ENCODE measurements at regions not wholly inside any gene's neighbourhood (a gene's known extent, or its start where the extent isn't known, plus 50 kb on each side); places are given as distances from the start of the nearest gene placed in this dataset.
A peak's percentile ranks its signal among the peaks of the same experiment; 100 is the strongest.

DNA sequence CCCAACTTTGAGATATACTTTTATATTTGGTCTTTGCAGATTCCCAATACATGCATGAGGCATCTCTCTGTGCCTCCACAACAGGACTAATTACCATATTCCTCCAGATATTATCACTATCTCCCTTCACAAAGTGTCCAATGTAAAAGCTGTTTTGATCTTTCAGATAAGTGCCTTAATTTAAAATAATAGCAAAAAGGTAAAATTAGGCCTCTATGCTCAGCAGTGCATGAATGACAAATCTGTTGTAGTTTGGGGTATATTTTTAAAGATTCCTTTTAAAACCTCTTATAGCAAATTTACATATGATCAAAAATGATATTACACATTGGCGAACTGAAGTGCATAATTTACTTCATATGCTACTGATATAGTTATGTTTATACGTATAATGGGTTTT lies 369.2 kb upstream of the CCNH start:
- DNase-seq, result no peak
- intact Hi-C loops (cut with DNase I), result loop anchor here (1.0 to 5.0 kb wide), 2 partner anchors 360 to 909 kb away; no protein-coding TSS in a partner anchor
- TF ChIP-seq, protein P1, sequence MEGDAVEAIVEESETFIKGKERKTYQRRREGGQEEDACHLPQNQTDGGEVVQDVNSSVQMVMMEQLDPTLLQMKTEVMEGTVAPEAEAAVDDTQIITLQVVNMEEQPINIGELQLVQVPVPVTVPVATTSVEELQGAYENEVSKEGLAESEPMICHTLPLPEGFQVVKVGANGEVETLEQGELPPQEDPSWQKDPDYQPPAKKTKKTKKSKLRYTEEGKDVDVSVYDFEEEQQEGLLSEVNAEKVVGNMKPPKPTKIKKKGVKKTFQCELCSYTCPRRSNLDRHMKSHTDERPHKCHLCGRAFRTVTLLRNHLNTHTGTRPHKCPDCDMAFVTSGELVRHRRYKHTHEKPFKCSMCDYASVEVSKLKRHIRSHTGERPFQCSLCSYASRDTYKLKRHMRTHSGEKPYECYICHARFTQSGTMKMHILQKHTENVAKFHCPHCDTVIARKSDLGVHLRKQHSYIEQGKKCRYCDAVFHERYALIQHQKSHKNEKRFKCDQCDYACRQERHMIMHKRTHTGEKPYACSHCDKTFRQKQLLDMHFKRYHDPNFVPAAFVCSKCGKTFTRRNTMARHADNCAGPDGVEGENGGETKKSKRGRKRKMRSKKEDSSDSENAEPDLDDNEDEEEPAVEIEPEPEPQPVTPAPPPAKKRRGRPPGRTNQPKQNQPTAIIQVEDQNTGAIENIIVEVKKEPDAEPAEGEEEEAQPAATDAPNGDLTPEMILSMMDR (IDR thresholded peaks at IDR 0.05), result no peak
- TF ChIP-seq POLR2A (IDR thresholded peaks at IDR 0.05) (no peak), EP300 (IDR thresholded peaks at IDR 0.05) (no peak), POLR2AphosphoS5 (IDR thresholded peaks at IDR 0.05) (no peak)
- peaks cover 0 to 32% (median 5%) of the 10 kb centered on the region in 3 donors for H3K27me3 ChIP-seq
- WGBS, 2 donors, result 91 to 92% methylated on average over 2 of the region's 2 CpGs
- no peaks in the 10 kb centered on the region for H3K36me3 ChIP-seq
- H3K4me3 ChIP-seq, result no peak overlapping the region
- H3K9me3 ChIP-seq, result no peaks in the 10 kb centered on the region
- H3K27ac ChIP-seq, result no peak overlapping the region
- no peaks in the 10 kb centered on the region for H3K4me1 ChIP-seq

DNA sequence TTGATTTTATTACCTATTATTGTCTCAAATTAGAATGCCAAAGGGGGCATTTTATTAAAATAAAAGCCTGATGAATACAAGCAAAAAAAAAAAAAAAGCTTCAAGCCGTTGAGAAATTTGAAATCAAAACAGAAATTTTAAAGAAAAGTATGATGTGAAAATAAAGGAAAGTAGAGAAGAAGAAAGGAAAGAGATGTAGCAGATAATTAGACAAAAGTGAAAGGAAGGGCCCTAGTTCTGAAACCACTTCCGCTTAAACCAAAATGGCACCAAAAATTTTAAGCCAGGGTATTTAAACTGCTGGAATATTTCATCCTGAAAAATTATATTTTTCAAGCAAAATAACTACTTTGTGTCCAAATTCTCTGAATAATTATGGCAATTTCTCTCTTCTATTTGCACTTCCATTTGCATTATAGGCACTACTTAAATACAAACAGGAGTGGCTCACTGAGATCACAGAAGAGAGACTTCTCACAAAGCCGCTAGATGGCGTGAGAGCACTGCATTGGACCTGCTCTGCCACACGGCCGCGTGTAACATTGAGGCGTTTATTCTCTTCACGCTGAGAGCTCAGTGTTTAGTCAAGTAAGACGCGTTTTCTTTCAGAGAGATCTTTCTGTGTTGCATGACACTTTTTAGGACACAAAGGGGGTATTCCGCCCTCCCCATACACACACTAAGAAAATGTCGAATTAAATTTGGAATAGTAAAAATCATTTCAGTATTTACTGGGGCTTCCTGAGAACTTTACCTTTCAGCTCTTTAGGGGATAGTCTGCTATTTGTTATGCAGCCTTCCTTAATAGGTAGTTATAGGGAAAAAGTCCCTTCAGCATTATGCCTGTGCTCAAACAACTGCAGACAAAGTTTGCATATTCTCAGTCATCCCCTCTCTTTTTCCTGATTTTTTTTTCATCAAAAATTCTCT lies 368.4 kb upstream of the CCNH start:
- no peak for TF ChIP-seq POLR2AphosphoS5 (IDR thresholded peaks at IDR 0.05)
- TF ChIP-seq EP300 (IDR thresholded peaks at IDR 0.05), result no peak
- TF ChIP-seq POLR2A (IDR thresholded peaks at IDR 0.05), result no peak
- TF ChIP-seq, protein P1 (IDR thresholded peaks at IDR 0.05), result peak; percentile 55 to 91 (median 78)
- H3K27ac ChIP-seq, result no peak overlapping the region
- 12% methylated on average over 13 of the region's 13 CpGs for WGBS, 2 donors
- no peaks in the 10 kb centered on the region for H3K4me1 ChIP-seq
- no peak overlapping the region for H3K4me3 ChIP-seq
- peak; percentile 86 for DNase-seq
- H3K36me3 ChIP-seq, result no peaks in the 10 kb centered on the region
- no peaks in the 10 kb centered on the region for H3K9me3 ChIP-seq
- intact Hi-C loops (cut with DNase I), result loop anchor here (1.0 to 5.0 kb wide), 2 partner anchors 361 to 910 kb away; no protein-coding TSS in a partner anchor
- peaks cover 0 to 28% (median 5%) of the 10 kb centered on the region in 3 donors for H3K27me3 ChIP-seq

DNA sequence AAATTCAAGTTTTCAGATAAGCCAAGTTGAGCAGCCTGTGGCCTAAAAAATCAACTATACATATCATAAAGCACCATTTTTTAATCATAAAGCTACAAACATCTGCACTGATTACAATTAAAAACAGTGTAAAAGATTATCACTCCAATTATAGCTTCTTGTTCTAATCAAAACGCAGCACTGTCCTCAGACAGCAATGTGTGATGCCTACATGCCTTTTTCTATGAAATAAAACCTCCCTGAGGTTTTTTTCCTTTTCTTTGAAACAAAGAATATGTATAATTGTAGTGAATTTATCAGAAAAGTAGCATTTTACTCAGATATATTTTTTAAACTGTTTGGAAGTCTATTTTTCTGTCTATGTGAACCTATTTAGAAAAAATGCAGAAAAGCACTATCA lies 366.1 kb upstream of the CCNH start:
- Histone ChIP-seq H3K27me3 (peaks cover 0 to 28% (median 5%) of the 10 kb centered on the region in 3 donors), H3K9me3 (no peaks in the 10 kb centered on the region), H3K27ac (no peak overlapping the region), H3K36me3 (no peaks in the 10 kb centered on the region), H3K4me1 (no peaks in the 10 kb centered on the region), H3K4me3 (no peak overlapping the region)
- 66 to 81% methylated on average over 1 of the region's 1 CpG for WGBS, 2 donors
- intact Hi-C loops (cut with DNase I), result no loop called here
- DNase-seq, result no peak
- TF ChIP-seq POLR2AphosphoS5 (IDR thresholded peaks at IDR 0.05) (no peak), POLR2A (IDR thresholded peaks at IDR 0.05) (no peak), EP300 (IDR thresholded peaks at IDR 0.05) (no peak)
- TF ChIP-seq, protein P1 (IDR thresholded peaks at IDR 0.05), result no peak

DNA sequence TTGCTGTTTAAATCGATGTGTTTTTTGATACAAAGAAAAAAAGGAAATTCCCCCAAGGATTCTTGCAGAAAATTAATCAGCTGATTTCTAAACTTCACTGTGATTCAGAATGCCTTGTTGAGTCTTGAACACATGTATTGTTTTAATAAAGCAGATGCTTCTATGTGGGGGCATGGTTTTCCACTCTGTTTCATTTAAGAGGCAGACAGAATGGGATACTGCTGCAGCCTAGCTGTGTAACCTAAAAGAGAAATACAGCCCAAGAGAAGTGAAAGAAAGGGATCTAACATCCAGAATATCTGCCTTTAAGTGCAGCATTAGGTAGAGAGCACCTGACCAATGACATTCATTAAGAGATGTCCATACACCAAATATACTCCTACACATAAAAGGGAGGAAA lies 365.1 kb upstream of the CCNH start:
- WGBS, 2 donors, result 56 to 73% methylated on average over 1 of the region's 1 CpG

More for the DNA sequence above, 365.1 kb upstream of the CCNH start:
- H3K4me1 ChIP-seq, result no peaks in the 10 kb centered on the region
- no peaks in the 10 kb centered on the region for H3K36me3 ChIP-seq
- intact Hi-C loops (cut with DNase I), result no loop called here
- H3K27me3 ChIP-seq, result peaks cover 0 to 21% (median 5%) of the 10 kb centered on the region in 3 donors
- H3K9me3 ChIP-seq, result no peaks in the 10 kb centered on the region
- no peak overlapping the region for H3K4me3 ChIP-seq
- no peak for DNase-seq
- TF ChIP-seq POLR2A (IDR thresholded peaks at IDR 0.05) (no peak), POLR2AphosphoS5 (IDR thresholded peaks at IDR 0.05) (no peak), EP300 (IDR thresholded peaks at IDR 0.05) (no peak)
- TF ChIP-seq, protein P1 (IDR thresholded peaks at IDR 0.05), result no peak
- no peak overlapping the region for H3K27ac ChIP-seq

Measured in sigmoid colon (tissue), 6 donors.